D341Med (cell line): ENCODE measurements at regions not wholly inside any gene's neighbourhood (a gene's known extent, or its start where the extent isn't known, plus 50 kb on each side); places are given as distances from the start of the nearest gene placed in this dataset.

Experiments used
- DNase-seq: peaks from one replicate; pipeline ENCODE4 v3.0.0; 2012; ENCODE audit warnings: low spot score

- no peak for DNase-seq
These were observed 220.8 kb downstream of the SPTSSA start for GRCh38 chr14:34241185-34241711.

DNA sequence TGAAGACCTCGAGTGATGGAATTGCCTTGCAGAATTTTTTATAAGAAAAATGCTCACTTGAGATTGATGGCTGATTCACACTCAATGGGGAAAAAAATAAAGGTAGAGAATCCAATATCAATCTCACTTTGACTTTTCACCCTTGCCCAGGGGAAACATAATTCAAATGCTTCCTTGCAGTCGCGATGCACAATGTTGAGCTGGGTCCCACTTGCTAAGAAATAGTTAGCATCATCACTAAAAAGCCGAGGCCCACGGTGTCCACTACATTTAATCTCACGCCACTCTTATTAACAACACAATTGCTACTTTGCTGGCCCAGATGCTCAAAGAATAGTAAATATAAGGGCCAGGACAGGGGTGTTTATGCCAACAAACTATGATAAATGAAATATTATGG, 223.4 kb downstream of the SPTSSA start:
- no peak for DNase-seq

GRCh38 chr14:34237677-34238076, 224.4 kb downstream of the SPTSSA start:
- no peak for DNase-seq

DNA sequence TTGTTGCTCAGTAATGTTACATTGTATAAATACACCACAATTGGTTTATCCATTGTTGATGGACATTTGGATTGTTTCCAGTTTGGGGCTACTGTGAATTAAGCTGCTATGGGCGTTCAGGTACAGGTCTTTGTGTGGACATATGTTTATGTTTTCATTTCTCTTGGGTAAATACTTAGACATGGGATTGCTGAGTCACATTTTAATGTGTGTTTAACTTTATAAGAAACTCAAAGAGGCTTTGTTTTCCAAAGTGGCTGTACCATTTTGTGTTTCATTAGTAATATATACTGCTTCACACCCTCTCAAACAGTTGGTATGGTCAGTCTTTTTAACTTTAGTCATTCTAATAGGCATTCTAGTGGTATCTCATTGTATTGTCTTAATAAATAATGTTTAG, 225.0 kb downstream of the SPTSSA start:
- no peak for DNase-seq

GRCh38 chr14:34235643-34236300, 226.3 kb downstream of the SPTSSA start:
- DNase-seq, result no peak

DNA sequence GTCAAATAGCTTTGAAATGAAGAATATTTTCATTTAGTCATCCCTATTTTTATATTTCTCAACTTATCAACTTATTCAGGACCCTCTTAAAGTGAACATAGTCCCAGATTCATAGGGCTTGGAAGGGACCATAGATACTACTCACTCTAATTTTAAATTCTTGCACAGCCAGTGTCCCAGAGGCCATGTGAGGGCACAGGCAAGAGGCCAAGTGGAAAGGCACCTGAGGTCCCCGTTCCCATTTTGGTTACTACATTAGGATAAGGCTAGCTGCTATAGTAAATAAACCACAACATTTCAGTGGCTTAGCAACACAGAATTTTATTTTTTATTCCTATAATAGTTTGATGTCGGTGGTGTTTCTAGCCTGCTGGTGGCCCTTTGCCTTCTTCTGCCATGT, 227.8 kb downstream of the SPTSSA start:
- no peak for DNase-seq

DNA sequence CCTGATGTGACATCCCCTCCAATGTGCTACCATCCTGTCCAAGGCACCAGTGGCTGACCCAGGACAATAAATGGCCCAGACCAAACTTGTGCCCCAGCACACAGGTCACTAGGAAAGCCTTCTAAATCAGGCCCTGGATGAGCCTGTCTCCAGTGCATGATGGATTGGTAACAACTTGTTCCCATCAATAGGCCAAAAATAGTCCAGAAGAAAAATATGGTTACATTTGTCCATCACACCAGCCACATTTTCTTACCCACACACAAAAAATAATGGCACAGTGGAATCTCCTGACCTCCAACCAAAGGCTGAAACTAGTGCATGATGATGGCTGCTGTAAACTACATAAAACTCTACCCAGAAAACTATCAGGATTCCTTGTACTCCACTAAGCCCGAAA, 228.4 kb downstream of the SPTSSA start:
- DNase-seq, result no peak

GRCh38 chr14:34232790-34233189, 229.2 kb downstream of the SPTSSA start:
- no peak for DNase-seq

DNA sequence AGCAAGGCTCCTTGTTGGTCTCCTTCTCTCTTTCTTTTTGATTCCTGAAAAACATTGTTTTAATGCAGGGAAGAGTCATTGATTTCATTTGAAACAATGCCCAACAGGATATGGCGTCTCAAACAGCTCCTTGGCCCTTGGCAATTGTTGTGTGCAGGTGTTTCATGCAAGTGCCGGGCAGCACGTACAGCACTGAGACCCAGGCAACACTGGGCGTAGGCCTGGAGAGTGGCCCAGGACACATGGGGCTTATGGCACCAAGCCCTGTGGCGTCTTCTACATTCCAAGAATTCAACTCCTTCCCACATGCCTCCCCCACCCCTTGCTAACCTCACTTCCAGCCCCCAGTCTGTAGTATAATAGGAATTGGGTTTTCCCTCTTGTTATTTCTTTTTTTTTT, 230.4 kb downstream of the SPTSSA start:
- no peak for DNase-seq

DNA sequence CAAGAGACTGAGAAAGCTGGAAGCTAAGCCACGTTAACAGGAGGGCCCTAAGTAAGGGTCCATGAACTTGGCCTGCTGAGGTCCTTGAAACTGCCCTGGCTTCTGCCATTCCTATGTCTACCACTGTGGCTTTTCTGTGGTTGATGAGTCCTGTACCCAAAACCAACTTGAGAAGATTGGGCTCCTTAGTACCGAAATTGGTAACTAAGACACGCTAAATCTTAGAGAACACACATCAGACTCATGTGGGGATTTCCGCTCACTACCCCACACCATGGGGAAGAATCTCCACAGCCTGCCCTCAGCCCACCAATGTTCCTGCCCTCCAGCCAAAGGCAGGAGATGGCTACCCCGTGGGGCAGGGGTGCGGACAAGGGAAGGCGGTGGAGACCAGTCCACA, 232.9 kb downstream of the SPTSSA start:
- DNase-seq, result no peak

- DNase-seq, result no peak
These were observed 233.4 kb downstream of the SPTSSA start for GRCh38 chr14:34228650-34228976.

DNA sequence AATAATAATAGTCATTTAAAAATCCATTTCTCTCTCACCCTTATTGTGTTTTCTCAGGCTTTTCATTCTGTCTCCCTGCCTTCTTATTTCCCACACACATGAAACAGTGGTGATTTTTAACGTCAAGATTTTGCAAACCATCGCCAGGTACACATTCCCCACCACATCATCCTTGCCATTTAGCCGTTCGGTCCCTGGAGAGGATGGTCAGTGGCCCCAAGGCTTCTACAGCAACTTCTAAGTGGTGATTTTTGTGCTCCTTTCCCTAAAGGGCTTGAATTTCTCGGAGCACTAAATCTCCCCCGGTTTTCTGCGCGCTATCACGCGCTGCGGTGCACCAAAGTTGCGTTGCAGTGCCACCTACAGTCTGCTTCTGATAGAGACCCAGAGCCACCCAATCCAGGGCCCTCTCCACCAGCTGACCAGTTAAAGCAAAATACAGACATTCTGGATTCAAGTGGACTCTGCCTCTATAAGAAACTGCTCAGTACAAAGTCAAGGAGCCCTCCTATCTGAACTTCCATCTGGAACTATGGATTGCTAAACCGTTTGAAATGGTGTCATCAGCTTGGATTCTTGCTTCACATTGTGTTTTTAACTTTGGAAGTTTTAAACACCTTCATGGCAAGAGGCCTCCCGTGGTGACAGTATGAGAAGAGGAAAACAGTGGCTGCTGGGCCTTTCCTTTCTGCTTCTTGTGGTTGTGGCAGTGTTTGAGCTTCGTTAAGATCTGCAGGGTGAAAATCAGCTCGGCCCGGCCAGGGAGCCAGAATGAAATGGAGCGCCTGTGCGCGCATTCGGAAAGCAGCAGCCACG, 234.0 kb downstream of the SPTSSA start:
- peak; percentile 86 for DNase-seq

DNA sequence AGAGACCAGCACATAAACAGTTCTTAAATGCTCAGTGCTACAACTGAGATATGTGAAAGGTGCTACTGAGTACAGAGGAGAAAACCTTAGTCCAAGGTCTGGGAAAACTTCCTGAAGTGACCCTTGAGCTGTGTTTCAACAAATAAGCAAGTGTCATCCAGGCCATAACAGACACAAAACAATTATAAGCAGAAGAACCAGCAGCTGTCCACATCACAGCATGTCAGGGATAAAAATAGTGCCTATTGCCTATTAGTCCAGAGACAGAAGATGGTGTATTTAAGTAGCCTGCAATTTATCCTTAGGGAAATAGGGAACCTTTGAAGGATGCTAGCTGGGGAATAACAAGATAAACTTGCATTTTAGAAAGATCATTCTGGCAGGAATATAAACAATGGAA, 237.8 kb downstream of the SPTSSA start:
- DNase-seq, result no peak

GRCh38 chr14:34223373-34224148, 238.5 kb downstream of the SPTSSA start:
- DNase-seq, result no peak

- no peak for DNase-seq
These were observed 239.2 kb downstream of the SPTSSA start for GRCh38 chr14:34222867-34223266.

GRCh38 chr14:34222122-34222521, 239.9 kb downstream of the SPTSSA start:
- DNase-seq, result no peak

- no peak for DNase-seq
These were observed 241.1 kb downstream of the SPTSSA start for GRCh38 chr14:34220921-34221320.

DNA sequence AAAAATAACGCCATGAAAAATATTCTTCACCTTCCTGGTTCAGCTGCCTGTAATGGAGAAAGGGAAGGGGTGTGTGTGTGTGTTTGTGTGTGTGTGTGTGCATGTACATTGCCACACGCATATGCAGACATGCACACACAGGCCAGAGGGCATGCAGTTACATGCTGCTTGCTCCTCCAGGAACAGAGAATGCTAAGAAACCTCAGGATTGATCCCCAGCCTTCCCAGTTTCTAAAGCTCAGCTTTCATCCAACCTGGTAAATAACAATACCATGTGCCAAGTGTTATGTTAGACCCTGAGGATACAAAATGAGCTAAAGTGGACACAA, 241.7 kb downstream of the SPTSSA start:
- no peak for DNase-seq

DNA sequence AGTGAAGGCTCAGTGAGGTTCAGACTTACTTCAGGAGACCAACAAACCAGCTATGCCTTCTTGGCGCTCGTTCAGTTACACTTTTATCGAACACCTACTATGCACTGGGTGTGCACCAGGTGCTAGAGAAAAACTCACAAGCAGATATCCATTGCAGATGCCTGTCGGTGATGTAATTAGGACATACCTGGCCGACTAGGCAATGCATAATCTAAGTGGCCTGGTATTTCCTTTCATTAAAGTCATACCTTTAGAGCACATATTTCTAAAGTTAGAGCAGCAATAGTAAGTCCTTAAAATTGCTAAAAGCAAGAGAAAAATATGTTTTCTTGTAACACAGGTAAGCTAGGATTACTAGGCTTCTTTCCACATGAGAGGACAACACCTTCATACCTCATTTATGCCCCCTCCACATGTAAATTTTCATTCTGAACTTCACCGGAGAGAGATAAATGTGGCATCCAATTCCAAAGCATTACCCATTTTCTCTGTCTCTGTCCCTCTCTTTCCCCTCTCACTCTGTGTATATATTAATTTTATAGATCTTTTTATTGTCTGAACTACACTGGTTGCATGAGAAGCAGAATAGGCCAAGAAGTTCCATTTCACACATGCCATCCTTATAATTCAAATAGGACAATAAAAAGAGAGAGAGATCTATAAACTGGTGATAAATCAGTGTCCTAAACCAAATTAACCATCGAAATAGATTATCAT, 242.2 kb downstream of the SPTSSA start:
- no peak for DNase-seq

- no peak for DNase-seq
These were observed 243.2 kb downstream of the SPTSSA start for GRCh38 chr14:34218881-34219280.

DNA sequence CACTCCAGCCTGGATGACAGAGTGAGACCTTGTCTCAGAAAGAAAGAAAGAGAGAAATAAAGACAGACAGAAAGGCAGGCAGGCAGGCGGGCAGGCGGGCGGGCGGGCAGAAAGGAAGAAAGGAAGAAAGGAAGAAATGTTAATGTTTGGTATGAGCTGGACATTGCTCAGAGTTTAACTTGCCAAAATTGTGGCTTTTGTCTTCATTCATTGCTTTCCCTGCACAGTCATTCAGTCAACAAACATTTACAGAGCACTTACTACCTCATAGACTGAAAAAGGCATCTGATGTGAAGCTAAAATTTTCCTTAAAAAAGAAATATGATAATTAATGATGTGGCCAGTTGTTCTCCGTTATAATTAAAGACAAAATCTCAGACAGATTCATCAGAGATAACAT, 247.1 kb downstream of the SPTSSA start:
- no peak for DNase-seq

GRCh38 chr14:34213332-34213731, 248.7 kb downstream of the SPTSSA start:
- no peak for DNase-seq
